ENCODE measurements at regions not wholly inside any gene's neighbourhood (a gene's known extent, or its start where the extent isn't known, plus 50 kb on each side); places are given as distances from the start of the nearest gene placed in this dataset.

DNA sequence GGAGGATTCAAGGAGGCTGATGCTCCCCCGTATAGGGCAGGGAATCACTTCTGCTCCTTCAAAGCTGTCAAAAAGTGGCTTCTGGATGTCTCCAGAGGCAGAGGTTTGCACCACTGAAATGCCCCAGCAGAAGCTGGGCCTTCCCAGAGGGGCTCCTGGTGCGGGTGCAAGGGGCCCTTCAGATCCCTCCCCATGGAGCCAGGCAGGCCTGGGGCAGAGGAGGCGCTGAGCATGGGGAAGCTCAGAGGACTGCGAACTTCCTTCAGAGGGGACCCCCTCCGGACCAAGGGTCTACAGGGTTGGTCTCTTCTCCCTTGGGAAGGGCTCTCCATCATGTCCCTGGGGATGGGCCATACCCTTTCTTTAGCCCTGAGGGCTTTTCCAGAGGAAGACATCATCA, 341.2 kb downstream of the DYSF start:
- TF ChIP-seq, protein P1, sequence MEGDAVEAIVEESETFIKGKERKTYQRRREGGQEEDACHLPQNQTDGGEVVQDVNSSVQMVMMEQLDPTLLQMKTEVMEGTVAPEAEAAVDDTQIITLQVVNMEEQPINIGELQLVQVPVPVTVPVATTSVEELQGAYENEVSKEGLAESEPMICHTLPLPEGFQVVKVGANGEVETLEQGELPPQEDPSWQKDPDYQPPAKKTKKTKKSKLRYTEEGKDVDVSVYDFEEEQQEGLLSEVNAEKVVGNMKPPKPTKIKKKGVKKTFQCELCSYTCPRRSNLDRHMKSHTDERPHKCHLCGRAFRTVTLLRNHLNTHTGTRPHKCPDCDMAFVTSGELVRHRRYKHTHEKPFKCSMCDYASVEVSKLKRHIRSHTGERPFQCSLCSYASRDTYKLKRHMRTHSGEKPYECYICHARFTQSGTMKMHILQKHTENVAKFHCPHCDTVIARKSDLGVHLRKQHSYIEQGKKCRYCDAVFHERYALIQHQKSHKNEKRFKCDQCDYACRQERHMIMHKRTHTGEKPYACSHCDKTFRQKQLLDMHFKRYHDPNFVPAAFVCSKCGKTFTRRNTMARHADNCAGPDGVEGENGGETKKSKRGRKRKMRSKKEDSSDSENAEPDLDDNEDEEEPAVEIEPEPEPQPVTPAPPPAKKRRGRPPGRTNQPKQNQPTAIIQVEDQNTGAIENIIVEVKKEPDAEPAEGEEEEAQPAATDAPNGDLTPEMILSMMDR (conservative IDR thresholded peaks at IDR 0.05; ENCODE audit: low read depth, low read length) = no peak
- TF ChIP-seq EZH2 (IDR thresholded peaks at IDR 0.05; ENCODE audit: borderline replicate concordance, low read depth, low read length, poor library complexity, severe bottlenecking) = no peak

All from A673 (cell line).